GM18870 (cell line): ENCODE measurements at regions not wholly inside any gene's neighbourhood (a gene's known extent, or its start where the extent isn't known, plus 50 kb on each side); places are given as distances from the start of the nearest gene placed in this dataset.

Experiments used
- ATAC-seq: cut with Tn5 transposase; IDR thresholded peaks from one replicate; pipeline ENCODE4 v1.9.1; 2021; ENCODE audit warnings: moderate library complexity; ENCODE audit not compliant: unreplicated experiment

DNA sequence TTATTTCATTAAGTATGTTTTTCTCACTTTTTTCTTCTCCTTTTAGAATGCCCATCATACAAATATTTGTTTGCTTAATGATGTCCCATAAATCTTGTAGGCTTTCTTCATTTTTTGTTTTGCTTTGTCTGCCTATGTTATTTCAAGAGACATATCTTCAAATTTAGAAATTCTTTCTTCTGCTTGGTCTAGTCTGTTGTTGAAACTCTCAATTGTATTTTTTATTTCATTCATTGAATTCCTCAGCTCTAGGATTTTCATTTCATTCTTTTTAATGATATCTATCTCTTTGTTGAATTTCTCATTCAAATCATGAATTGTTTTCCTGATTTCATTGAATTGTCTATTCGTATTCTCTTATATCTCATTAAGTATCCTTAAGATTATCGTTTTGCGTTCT, 125.1 kb upstream of the VIPR2 start:
- ATAC-seq = no peak

DNA sequence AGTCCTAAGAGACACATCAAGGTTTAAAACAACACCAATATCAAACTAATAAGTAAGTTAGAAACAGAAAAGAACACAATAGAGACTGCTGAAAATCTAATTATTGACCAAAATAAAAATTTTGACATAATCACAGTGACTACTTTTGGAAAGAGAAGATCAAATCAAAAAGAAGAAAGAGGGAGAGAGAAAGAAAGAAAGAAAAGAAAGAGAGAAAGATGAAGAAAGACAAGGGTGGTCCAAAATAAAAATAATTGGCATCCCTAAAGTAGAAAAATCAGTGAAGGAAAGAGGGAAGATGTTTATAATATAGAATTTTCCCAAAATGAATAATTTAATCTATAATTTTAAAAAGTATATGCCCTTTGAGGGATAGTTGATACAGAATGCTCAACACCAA, 118.8 kb upstream of the VIPR2 start:
- no peak for ATAC-seq

GRCh38 chr7:159253657-159254056, 109.0 kb upstream of the VIPR2 start:
- ATAC-seq = no peak

DNA sequence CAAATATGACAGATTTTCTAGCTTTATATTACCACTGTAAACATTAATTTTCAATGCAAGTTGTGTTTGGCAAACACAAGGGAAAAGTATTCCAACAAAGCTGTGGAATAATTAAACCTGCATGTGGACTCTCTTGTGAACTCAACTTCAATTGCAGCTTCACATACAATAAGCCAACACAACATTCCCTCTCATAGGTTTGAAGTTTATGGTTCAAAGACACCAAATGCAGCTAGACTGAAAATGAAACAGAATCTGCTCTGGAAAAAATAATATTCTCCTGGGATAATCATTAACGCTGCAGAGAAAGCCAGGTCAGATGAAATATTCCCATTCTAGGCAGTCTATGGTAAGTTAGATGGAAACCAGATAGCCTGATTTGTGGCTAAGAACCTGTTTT, 105.8 kb upstream of the VIPR2 start:
- no peak for ATAC-seq

GRCh38 chr7:159249671-159250070, 105.0 kb upstream of the VIPR2 start:
- ATAC-seq = no peak

DNA sequence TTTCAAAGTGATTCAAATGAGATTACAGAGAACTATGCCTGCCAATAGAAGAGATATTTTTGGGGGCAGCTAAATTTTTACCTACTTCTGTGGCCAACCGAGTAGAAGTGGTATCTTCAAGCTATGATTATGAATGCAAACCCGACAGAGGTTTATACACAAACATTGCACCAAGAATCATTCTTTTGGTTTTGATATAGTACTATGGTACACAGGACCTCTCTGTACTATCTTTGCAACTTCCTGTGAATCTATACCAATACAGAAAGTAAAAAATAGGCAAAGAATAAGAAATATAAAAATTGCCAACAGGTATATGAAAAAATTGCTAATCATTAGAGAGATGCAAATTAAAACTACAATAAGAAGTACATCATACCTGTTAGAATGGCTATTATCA, 103.2 kb upstream of the VIPR2 start:
- ATAC-seq = no peak

GRCh38 chr7:159246702-159247480, 102.2 kb upstream of the VIPR2 start:
- ATAC-seq = no peak

GRCh38 chr7:159240962-159241361, 96.3 kb upstream of the VIPR2 start:
- no peak for ATAC-seq

- ATAC-seq = no peak
These were observed 94.4 kb upstream of the VIPR2 start for GRCh38 chr7:159239028-159239427.

DNA sequence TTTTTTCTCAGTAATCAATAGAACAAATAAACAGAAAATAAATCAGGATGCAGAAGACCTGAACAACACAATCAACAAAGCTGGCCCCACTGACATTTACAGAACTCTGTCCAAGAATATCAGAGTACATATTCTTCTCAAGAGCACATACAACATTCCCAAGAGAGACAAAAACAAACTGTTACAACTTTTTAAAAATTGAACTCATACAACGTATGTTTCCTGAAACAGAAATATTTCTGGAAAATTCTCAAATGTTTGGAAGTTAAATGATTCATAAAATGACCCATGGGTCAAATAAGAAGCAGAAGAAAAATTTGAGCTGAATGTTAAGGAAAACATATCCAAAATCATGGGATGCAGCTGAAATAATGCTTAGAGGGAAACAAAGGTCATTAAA, 93.9 kb upstream of the VIPR2 start:
- no peak for ATAC-seq

DNA sequence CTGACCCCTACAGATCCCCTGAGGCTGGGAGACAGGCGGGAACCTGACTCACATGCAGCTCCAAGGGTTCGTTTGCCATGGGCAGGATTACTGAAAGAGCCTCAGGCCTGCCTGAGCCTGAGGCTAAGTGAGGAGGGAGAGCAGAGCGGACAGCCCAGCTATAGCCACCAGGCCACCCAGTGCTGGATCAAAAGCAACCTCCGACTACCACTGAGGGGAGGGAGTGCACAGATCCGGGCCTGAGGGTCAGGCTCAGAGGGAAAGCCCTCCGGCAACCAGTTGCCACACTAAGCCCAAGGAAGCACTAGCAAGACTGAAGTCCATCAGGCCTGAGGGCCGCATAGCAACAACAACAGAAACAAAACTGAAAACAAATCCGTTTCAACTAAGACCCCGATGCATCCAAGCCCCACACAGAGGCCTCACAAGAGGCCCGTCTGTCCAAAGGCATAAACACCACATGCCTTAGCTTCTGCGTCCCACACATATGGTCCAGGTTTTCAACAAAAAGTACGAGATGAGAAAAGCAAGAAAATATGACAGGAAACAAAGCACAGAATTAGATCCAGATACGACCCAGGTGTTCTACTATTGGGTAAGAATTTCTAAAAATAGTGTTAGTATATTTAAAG, 92.5 kb upstream of the VIPR2 start:
- ATAC-seq = no peak

- no peak for ATAC-seq
These were observed 86.3 kb upstream of the VIPR2 start for GRCh38 chr7:159231017-159231416.

DNA sequence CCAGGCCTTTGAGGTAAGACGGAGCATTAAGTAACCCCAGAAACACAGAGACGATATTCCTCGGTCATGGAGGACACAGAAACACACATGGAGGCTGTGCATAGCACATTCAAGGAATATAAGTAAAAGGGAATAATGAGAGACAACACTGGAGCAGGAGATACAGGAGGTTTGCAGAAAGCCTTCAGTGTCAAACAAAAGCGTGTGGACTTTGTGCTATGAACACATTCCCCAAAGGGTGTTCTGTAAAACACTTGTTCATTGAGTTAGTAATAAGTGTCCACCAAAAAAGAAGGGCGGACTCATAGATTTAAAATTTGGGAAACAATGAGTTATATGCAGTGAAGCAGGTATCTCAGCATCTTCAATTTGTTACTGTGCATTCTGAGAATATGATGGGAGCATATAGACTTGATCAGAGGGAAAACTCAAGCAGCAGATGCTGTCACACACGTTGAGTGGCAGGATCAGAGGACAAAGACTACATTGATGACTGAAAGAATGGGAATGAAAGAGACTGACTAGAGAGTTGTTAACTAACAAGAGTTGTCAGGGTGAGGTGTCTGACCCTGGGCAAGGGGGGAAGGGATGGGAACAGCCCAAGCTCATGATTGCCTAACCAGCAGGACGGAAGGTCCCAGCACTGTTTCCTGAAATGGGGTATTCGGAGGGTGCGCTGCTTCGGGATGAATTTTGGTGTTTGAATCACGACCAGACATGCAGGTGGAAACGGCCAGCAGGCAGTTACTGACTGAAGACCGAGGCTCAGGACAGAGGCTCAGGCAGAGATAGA, 85.2 kb upstream of the VIPR2 start:
- no peak for ATAC-seq

DNA sequence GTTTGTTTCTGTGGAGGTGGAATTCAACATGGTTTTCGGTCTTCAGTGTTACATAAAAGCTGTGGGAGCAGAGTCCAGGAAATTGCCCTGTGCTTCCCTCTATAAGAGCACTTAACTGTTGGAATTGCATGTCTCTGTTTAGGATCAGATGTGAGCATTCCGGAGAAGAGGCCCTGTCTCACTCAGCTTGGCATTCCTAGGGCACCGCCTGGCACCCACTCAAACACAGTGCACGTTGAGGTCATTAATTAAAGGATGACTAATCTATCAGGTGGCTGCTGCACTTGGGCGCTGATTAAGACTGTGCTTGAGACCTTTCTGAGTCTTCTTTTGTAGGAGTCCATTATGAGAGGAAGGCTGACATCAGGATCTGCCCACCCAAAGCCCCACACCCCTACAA, 82.8 kb upstream of the VIPR2 start:
- no peak for ATAC-seq

GRCh38 chr7:159226011-159226702, 81.5 kb upstream of the VIPR2 start:
- no peak for ATAC-seq

GRCh38 chr7:159218607-159219006, 73.9 kb upstream of the VIPR2 start:
- no peak for ATAC-seq

- ATAC-seq = no peak
These were observed 73.5 kb upstream of the VIPR2 start for GRCh38 chr7:159218170-159218569.

- ATAC-seq = no peak
These were observed 70.4 kb upstream of the VIPR2 start for GRCh38 chr7:159215076-159215475.

GRCh38 chr7:159213253-159213652, 68.6 kb upstream of the VIPR2 start:
- ATAC-seq = no peak

DNA sequence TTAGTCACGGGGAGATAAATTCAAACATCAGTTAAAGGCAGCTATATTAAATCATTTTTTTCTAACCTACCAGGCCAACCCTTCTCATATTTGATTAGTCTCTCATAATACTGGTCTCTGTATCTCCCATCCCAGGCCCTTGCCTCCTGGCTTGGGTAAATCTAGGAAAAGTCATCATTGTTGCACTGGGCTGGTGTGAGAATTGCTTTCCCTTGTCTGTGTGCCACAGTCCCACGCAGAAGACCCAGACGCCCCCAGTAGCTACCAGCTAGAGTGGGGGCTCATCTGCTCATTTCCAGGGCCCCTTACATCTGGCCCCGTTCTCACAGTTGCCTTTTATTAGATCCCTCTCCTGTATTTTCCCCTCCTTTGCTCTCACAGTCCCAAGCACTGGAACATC, 67.6 kb upstream of the VIPR2 start:
- no peak for ATAC-seq

DNA sequence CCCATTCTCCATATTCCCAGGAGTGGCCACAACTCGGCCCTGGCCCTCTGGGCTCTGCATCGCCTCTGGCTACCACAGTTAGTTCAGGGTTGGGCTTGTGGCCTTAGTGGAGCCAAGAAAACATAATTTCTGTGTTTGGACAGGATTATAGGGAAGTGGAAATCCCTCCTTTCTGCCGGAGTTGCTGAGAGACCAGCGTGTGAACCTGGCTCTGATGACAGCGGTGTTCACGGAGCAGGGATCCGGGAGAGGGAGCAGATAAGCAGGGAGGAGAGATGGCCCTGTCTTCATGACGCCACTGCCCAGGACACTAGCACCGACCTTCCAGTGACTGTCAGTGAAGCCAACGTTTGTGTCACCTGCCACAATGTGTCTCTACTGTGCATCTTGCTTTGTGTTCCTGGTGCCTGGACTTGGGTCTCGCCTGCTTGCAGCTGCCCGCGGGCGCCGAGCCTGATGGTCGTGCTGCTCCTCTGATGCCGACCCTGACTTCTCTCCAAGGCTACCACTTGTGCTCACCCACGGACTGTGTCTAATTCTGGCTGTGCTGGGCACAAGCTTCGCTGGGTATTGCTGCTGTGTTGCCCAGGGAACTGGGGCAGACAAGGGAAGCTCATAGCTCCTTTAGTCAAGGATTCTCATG, 67.0 kb upstream of the VIPR2 start:
- no peak for ATAC-seq
